ENCODE measurements at regions not wholly inside any gene's neighbourhood (a gene's known extent, or its start where the extent isn't known, plus 50 kb on each side); places are given as distances from the start of the nearest gene placed in this dataset.
"Not testable (repeated sequence)": the region's sequence is repeated elsewhere in the genome, so short reads cannot be mapped to it uniquely, and the experiment has no call there.

- Mint-ChIP-seq H3K36me3 (ENCODE audit: low read depth) (no peaks in the 10 kb centered on the region), H3K4me1 (ENCODE audit: low read depth) (no peaks in the 10 kb centered on the region), H3K27me3 (ENCODE audit: low read depth) (peaks cover 4% of the 10 kb centered on the region), H3K9me3 (ENCODE audit: insufficient read depth) (no peaks in the 10 kb centered on the region), H3K4me3 (no peak overlapping the region), H3K27ac (no peak overlapping the region)
- ChIA-PET CTCF (no interaction called here), POLR2A (no interaction called here)
- DNase-seq: no peak
- ATAC-seq: no peak
Measured at GRCh38 chr12:31219521-31219920, 106.4 kb downstream of the SINHCAF start.

- H3K36me3 Mint-ChIP-seq (ENCODE audit: low read depth): no peaks in the 10 kb centered on the region
- no peak overlapping the region for H3K4me3 Mint-ChIP-seq
- POLR2A ChIA-PET: no interaction called here
- CTCF ChIA-PET: no interaction called here
- H3K9me3 Mint-ChIP-seq (ENCODE audit: insufficient read depth): no peaks in the 10 kb centered on the region
- H3K4me1 Mint-ChIP-seq (ENCODE audit: low read depth): no peaks in the 10 kb centered on the region
- no peak overlapping the region for H3K27ac Mint-ChIP-seq
- ATAC-seq (no peak), DNase-seq (no peak)
- H3K27me3 Mint-ChIP-seq (ENCODE audit: low read depth): peaks cover 4% of the 10 kb centered on the region
Measured at GRCh38 chr12:31220061-31220460, 105.9 kb downstream of the SINHCAF start.

GRCh38 chr12:31220633-31221550 is 105.1 kb downstream of the SINHCAF start:
- peaks cover 4% of the 10 kb centered on the region for H3K27me3 Mint-ChIP-seq (ENCODE audit: low read depth)
- ATAC-seq: no peak
- CTCF ChIA-PET: no interaction called here

GRCh38 chr12:31221551-31221945 is 104.4 kb downstream of the SINHCAF start:
- ATAC-seq (no peak), DNase-seq (no peak)
- Mint-ChIP-seq H3K27ac (no peak overlapping the region), H3K4me3 (no peak overlapping the region), H3K9me3 (ENCODE audit: insufficient read depth) (no peaks in the 10 kb centered on the region), H3K27me3 (ENCODE audit: low read depth) (peaks cover 4% of the 10 kb centered on the region), H3K36me3 (ENCODE audit: low read depth) (no peaks in the 10 kb centered on the region), H3K4me1 (ENCODE audit: low read depth) (no peaks in the 10 kb centered on the region)
- POLR2A ChIA-PET: no interaction called here
- CTCF ChIA-PET: no interaction called here

More at GRCh38 chr12:31220633-31221550, 105.1 kb downstream of the SINHCAF start:
- no peak for DNase-seq
- no peaks in the 10 kb centered on the region for H3K36me3 Mint-ChIP-seq (ENCODE audit: low read depth)
- no peaks in the 10 kb centered on the region for H3K9me3 Mint-ChIP-seq (ENCODE audit: insufficient read depth)
- H3K4me3 Mint-ChIP-seq: no peak overlapping the region
- no peaks in the 10 kb centered on the region for H3K4me1 Mint-ChIP-seq (ENCODE audit: low read depth)
- POLR2A ChIA-PET: no interaction called here
- H3K27ac Mint-ChIP-seq: no peak overlapping the region

- Mint-ChIP-seq H3K4me1 (ENCODE audit: low read depth) (no peaks in the 10 kb centered on the region), H3K36me3 (ENCODE audit: low read depth) (no peaks in the 10 kb centered on the region), H3K4me3 (no peak overlapping the region), H3K27me3 (ENCODE audit: low read depth) (no peaks in the 10 kb centered on the region), H3K9me3 (ENCODE audit: insufficient read depth) (no peaks in the 10 kb centered on the region), H3K27ac (no peak overlapping the region)
- CTCF ChIA-PET: no interaction called here
- no peak for DNase-seq
- ATAC-seq: no peak
- POLR2A ChIA-PET: no interaction called here
Measured at GRCh38 chr12:31222620-31223222, 103.2 kb downstream of the SINHCAF start.

- CTCF ChIA-PET; H3K27ac Mint-ChIP-seq; H3K9me3 Mint-ChIP-seq (ENCODE audit: insufficient read depth); H3K36me3 Mint-ChIP-seq (ENCODE audit: low read depth); ATAC-seq; H3K4me3 Mint-ChIP-seq; POLR2A ChIA-PET; DNase-seq; H3K4me1 Mint-ChIP-seq (ENCODE audit: low read depth); H3K27me3 Mint-ChIP-seq (ENCODE audit: low read depth): not testable (repeated sequence)
Measured at GRCh38 chr12:31223640-31224039, 102.3 kb downstream of the SINHCAF start.

GRCh38 chr12:31224768-31225448 is 101.0 kb downstream of the SINHCAF start:
- no peaks in the 10 kb centered on the region for H3K36me3 Mint-ChIP-seq (ENCODE audit: low read depth)
- no peak overlapping the region for H3K27ac Mint-ChIP-seq
- ChIA-PET CTCF (interaction anchor here (1.4 kb wide), 1 partner anchor 47 kb away, joined by 4 read pairs; no protein-coding TSS in a partner anchor), POLR2A (no interaction called here)
- no peaks in the 10 kb centered on the region for H3K4me1 Mint-ChIP-seq (ENCODE audit: low read depth)
- no peak for ATAC-seq
- DNase-seq: no peak
- no peaks in the 10 kb centered on the region for H3K27me3 Mint-ChIP-seq (ENCODE audit: low read depth)
- H3K4me3 Mint-ChIP-seq: no peak overlapping the region
- no peaks in the 10 kb centered on the region for H3K9me3 Mint-ChIP-seq (ENCODE audit: insufficient read depth)

- POLR2A ChIA-PET: no interaction called here
- Mint-ChIP-seq H3K4me1 (ENCODE audit: low read depth) (no peaks in the 10 kb centered on the region), H3K27me3 (ENCODE audit: low read depth) (no peaks in the 10 kb centered on the region), H3K27ac (no peak overlapping the region), H3K36me3 (ENCODE audit: low read depth) (no peaks in the 10 kb centered on the region), H3K4me3 (no peak overlapping the region), H3K9me3 (ENCODE audit: insufficient read depth) (no peaks in the 10 kb centered on the region)
- no peak for ATAC-seq
- CTCF ChIA-PET: interaction anchor here (1.4 kb wide), 1 partner anchor 46 kb away, joined by 4 read pairs; no protein-coding TSS in a partner anchor
- DNase-seq: no peak
Measured at GRCh38 chr12:31225656-31226535, 100.1 kb downstream of the SINHCAF start.

GRCh38 chr12:31226639-31227038 is 99.3 kb downstream of the SINHCAF start:
- H3K4me3 Mint-ChIP-seq: no peak overlapping the region
- no peaks in the 10 kb centered on the region for H3K9me3 Mint-ChIP-seq (ENCODE audit: insufficient read depth)
- ChIA-PET CTCF (no interaction called here), POLR2A (no interaction called here)
- H3K4me1 Mint-ChIP-seq (ENCODE audit: low read depth): no peaks in the 10 kb centered on the region
- no peak overlapping the region for H3K27ac Mint-ChIP-seq
- no peaks in the 10 kb centered on the region for H3K27me3 Mint-ChIP-seq (ENCODE audit: low read depth)
- no peak for DNase-seq
- no peaks in the 10 kb centered on the region for H3K36me3 Mint-ChIP-seq (ENCODE audit: low read depth)
- ATAC-seq: no peak

- Mint-ChIP-seq H3K27me3 (ENCODE audit: low read depth) (no peaks in the 10 kb centered on the region), H3K27ac (no peak overlapping the region), H3K9me3 (ENCODE audit: insufficient read depth) (no peaks in the 10 kb centered on the region), H3K4me1 (ENCODE audit: low read depth) (no peaks in the 10 kb centered on the region), H3K4me3 (no peak overlapping the region), H3K36me3 (ENCODE audit: low read depth) (no peaks in the 10 kb centered on the region)
- DNase-seq (no peak), ATAC-seq (no peak)
- ChIA-PET CTCF (interaction anchor here (1.2 to 1.3 kb wide), 2 partner anchors 9 to 11 kb away, joined by 3 to 4 read pairs; no protein-coding TSS in a partner anchor), POLR2A (no interaction called here)
Measured at GRCh38 chr12:31227401-31227981, 98.5 kb downstream of the SINHCAF start.

All from activated CD8-positive, alpha-beta T cell treated with anti-CD3 and anti-CD28 coated beads, Interleukin-2, amount 10 ng/mL, durations not matched to agents 7 days and 5 days (primary cell).